Gastrocnemius medialis (tissue), 4 donors: ENCODE measurements at regions not wholly inside any gene's neighbourhood (a gene's known extent, or its start where the extent isn't known, plus 50 kb on each side); places are given as distances from the start of the nearest gene placed in this dataset.

Source experiments
- CTCF ChIP-seq, 5 experiments: fragments of 450-650 bp in 3 of 5; fragments of 200-600 bp in 2 of 5; sonication (generic) in 2 of 5; IDR thresholded peaks in 4 of 5; conservative IDR thresholded peaks in 1 of 5; 1 replicate in 4 of 5; 2 replicates in 1 of 5; pipeline ENCODE4 v1.5.1; 2016 to 2019; ENCODE audit warnings: antibody characterized with exemption in 5 of 5, mild to moderate bottlenecking in 3 of 5, moderate library complexity in 3 of 5
- POLR2A ChIP-seq, 2 donors: fragments of 450-650 bp; IDR thresholded peaks; one replicate each; pipeline ENCODE4 v1.6.1; 2017; ENCODE audit warnings: antibody characterized with exemption in 2 of 2, mild to moderate bottlenecking in 2 of 2, moderate library complexity in 2 of 2

GRCh38 chr14:41280745-41281144 lies 325.9 kb upstream of the LRFN5 start:
- TF ChIP-seq POLR2A (IDR thresholded peaks at IDR 0.05) (no peak), CTCF (IDR thresholded peaks at IDR 0.05 in 4 of 5, conservative IDR thresholded peaks at IDR 0.05 in 1 of 5) (no peak)
